ENCODE measurements at regions not wholly inside any gene's neighbourhood (a gene's known extent, or its start where the extent isn't known, plus 50 kb on each side); places are given as distances from the start of the nearest gene placed in this dataset. TPM values are rescaled to one million over a fixed set of nuclear protein-coding genes. Genes with fewer than 3 reads are reported as not detected.

Small RNAs in the stretch of these regions (small RNA-seq; reads per million reads assigned to genes)
- not detected for gene AL731534.1
- not detected for gene MIR3924
- gene RF01299: 1.4 reads per million, percentile 52 among the genes with 10 or more reads in this experiment

All from hematopoietic multipotent progenitor cell (in vitro differentiated cells).